Activated gamma-delta T cell (primary cell): ENCODE measurements at regions not wholly inside any gene's neighbourhood (a gene's known extent, or its start where the extent isn't known, plus 50 kb on each side); places are given as distances from the start of the nearest gene placed in this dataset.

Source experiments
- DNase-seq: peaks from one replicate; lab custom pipeline; 2025; lab: John Stamatoyannopoulos, UW

DNA sequence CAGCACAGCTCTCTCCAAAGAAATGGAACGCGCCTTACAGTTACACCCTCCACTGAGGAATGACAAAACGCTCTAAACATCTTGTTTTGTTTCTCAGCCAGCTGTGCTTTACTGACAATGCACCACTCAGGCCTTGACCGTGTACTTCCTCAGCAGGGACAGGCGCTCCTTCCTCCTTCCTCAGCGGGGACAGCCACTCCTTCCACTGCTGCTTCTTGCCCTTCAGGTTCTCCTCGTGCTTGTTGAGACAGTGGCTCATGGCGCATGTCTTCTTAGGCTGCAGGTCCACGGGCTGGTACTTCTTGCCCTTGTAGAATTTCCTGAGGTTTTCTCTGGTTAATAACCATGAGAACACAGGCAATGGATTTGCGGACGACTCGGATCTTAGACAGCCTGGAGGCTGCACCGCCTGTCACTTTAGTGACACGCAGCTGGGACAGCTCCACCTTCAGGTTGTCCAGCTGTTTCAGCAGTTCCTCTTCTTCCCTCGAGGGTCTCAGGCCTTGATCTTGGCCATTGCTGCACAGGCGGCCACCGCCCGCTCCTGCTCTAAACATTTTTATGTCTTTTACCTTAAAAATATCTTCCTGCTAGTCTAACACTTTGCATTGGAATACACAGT lies 613.8 kb downstream of the BRD1 start:
- DNase-seq = no peak

DNA sequence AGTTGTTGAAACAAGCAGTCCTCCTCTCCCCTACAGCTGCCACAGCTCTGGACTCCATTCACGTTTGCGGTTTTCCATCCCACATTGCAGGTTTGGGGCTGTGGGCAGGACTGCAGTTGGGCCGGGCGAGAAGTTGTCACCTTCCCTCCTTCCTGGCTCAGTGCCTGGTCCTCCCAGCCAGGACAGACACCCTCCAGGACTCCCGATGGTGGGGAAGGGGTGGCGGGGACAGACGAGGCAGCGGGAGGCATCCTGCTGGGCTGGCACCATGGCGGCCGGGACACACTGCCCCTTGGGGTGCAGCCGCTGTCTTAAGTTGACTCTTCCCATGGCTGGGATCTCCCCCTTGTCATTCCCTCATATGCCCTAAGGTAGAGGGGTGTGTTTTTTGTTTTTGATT lies 615.2 kb downstream of the BRD1 start:
- no peak for DNase-seq

DNA sequence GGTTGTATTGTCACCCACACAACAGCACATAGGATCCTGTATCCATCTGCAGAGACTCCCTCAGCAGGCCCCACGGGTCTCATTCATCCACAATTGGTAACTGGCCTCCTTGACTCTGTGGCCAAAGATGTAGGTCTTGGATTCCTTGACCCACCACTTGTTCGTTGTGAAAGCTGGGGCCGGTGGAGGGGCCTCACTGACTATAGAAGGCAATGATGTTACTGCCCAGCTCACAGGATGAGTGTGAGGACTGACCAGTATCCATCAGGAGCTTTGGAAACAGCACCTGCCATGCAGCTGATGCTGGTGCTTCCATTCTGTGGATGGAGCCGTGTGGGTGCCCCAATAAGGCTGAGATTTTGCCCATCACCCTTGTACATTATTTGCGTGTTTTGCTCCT lies 615.7 kb downstream of the BRD1 start:
- DNase-seq = no peak

DNA sequence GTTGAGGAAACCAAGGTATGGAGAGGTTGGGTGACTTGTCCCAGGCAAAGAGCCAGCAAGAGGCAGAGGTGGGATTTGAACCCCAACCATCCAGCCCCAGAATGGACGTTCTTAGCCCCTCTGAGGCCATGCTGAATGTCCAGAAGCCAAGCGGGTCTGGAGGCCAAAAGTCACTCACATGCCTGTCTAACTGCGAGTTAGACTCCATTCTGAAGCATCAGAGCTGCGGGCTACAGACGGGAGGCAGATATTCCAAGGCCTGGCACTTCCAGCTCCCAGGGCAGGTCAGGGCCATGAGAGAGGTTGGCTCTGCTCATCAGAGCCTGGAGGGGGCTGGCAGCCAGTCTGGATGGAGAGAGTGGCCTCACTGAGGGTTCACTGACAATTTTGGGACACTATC lies 616.5 kb downstream of the BRD1 start:
- no peak for DNase-seq

DNA sequence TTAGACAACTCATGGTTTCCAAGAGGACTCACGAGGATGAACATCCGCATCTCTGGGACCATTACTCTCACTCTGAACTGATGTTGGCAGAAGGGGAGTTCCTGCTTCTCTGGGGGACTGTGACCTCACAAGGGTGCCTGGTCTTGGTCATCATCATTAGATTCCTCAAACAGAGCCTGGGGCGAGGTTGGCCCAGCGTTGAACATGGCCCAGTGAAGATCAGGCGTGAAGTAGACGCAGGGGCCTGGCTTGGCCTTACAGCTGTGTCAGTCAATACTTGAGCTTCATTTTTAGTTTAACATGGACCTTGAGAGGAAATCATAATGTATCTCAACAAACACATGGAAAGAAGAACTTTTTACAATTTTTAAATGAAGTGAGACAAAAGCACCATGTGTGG lies 617.1 kb downstream of the BRD1 start:
- DNase-seq = no peak

DNA sequence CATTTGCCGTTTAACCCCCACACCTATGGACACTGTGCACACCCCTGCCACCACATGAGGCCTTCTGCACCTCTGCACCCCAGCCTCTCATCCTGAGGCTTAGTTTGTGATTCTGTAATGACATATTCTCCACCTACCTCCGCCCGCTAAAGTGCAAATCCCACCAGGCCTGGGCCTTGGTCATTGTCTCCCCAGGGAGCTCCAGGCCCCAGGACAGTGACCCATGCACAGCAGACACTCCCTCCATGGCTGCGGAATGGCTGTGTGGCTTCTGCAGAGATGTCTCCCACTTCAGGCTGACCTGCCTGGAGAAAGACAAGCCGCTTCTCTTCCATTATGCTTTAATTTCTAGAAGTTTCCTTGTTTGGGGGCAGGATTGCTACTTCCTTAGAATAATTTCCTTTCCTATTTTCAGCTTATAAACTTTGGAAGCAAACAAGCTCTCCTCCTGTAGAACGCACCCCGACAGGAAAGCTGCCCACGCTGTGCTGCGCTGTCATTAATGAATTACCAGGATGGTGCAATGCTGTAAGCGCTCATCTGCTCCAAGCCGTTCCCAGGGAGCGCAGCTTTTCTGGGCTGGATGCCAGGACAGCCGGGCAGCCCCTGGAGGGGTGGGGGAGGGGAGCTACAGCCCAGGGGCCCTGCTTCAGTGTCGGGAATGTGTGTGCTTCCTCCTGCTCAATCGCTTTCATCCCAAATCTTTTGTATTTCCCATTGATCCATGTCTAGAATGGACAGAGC lies 618.0 kb downstream of the BRD1 start:
- DNase-seq = no peak

DNA sequence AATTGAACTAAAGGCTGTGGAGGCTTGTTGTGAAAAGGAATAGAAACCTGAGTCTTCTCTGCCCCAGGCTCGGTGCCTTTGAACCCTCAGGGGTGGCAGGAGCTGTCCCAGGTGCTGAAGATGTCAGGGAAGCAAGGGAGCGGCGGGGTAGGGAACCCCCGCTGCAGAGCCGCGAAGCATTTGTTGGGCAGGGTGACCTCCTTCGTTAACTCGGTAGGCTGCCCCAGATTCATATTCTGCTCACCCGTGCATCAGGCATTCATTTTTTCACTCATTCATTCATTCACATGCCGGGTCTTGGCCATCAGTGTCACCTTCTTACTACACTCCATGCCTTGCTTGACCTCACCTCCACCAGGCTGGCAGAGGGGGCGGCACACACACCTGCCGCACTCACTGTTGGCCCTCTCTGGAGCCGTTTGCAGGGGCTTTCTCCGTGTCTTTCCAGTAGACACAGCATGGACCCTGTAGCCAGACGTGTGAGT lies 618.9 kb downstream of the BRD1 start:
- DNase-seq = no peak

DNA sequence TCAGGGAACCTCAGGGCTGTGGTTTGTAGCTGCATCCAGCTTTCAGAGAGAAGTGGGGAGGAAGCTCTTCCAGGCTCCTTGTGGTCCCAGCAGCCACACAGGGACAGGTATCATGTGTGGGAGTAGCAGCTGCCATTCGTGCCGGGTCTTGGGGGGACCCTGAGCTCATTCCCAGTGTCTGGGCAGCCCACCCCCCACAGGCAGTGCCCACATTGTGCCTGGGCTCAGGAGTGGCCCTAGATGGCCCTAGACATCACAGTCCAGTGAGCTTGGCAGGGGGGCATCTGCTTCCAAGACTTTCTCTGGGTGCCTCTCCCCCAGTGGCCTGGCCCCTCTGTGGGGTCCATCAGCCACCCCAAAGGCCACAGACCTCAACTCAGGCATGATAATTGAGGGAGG lies 619.7 kb downstream of the BRD1 start:
- DNase-seq = no peak

DNA sequence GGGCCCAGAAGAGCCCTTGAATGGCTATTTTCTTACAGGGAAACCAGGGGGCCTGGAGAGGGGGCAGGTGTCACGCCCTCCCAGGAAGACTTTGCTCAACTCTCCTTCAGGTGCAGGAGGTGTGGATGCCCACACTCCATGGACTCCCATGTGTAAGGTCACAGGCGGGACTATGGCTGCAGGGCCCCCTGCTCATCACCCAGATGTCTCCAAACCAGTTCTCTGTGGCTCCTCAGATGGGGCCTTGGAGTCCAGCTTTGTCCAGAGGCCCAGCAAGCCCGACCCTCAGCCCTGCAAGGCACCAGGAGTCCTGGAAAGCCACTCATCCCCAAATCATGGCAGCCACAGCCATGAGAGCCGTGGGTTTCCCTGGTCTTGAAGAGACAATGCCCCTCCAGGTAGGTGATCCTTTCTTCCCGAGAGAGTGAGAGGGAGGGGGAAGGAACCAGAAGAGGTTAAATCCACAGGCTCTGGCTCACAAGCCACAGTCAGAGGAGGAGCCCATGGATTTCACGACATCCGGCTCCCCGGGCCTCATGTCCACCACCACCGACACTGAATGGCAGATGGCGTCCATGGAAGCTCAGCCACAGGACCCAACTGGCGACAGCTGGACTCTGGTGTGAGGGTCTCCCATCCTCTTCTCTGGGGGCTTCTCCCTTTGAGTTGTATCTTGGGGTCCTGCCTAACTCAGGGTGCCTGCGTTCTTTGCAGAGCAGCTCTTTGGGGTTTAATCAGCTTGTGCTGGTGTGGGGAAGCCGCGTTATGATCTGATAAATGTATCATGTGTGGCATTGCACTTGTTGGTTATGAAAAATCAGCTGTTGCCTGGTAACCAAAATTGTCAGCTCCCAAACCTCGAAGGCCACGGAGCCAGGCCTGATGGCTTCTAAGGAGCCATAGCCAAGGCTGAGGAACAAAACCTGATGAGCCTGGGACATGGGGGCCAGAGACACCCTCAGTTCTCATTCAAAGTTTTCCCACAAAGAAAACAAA lies 620.4 kb downstream of the BRD1 start:
- DNase-seq = no peak

DNA sequence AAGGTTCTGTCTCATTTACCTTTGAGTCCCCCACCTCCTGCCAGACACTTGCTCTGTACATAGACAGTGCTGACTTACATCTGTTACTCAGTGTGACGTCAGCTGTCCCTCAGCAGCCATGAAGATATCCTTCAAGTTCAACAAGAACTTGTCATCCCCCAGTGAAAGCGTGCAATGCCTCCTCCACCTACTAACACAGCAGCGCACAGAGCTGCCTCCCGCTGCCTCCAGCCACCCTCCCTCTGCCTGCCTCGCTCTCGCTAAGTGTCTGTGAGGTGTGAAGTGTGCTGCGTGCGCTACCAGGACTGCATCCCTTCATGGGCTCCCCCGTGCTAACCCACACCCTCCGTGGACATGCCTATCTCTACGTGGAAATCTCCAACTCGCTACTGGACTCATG lies 621.4 kb downstream of the BRD1 start:
- DNase-seq = no peak

DNA sequence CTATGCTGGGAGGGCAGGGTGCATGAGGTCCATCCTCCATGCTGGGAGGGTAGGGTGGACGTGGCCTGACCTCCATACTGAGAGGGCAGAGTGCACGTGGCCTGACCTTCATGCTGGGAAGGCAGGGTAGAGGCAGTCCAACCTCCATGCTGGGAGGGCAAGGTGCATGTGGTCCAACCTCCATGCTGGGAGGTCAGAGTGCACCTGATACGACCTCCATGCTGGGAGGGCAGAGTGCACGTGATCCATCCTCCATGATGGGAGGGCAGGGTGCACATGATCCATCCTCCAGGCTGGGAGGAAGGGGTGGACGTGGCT lies 622.2 kb downstream of the BRD1 start:
- no peak for DNase-seq

DNA sequence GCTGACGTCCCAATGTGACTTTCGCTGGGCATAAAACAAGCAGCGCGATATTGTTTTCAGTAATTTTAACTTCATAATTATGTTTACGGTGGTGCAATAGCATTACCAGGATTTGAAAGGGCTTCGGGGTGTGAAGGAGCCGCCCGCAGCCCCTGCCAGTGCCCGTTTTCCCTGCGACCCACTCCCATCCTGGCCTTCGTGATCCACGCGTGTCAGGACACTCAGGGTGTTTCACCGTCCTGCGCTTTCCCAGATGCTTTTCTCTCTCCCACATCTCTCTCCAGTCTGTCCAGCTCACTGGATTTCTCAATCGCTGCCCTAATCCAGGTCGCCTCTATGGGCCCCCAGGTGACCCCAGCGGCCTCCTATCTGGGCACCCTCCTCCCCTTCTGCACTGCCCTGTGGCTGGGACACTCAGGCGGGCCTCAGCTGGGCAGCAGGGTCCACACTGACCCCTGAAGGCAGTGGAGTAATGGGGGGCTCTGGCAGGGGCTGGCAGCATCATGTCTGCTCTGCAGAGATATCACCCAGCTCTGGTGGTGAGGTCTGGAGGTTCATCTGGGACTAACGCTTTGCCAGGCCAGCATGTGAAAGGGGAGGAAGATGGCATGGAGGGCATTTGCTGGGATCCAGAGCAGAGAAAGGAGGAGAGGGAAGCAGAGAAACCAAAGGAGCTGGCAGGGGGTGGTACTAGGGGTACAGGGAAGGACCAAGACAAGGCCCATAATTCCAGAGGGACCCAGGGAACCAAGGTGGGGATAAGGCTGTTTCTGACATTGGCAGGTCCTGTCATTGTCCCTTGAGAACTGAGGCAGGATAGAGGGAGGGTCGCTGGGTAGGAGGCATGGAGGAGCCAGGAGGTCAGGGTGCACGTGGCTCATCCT lies 622.8 kb downstream of the BRD1 start:
- DNase-seq = no peak

DNA sequence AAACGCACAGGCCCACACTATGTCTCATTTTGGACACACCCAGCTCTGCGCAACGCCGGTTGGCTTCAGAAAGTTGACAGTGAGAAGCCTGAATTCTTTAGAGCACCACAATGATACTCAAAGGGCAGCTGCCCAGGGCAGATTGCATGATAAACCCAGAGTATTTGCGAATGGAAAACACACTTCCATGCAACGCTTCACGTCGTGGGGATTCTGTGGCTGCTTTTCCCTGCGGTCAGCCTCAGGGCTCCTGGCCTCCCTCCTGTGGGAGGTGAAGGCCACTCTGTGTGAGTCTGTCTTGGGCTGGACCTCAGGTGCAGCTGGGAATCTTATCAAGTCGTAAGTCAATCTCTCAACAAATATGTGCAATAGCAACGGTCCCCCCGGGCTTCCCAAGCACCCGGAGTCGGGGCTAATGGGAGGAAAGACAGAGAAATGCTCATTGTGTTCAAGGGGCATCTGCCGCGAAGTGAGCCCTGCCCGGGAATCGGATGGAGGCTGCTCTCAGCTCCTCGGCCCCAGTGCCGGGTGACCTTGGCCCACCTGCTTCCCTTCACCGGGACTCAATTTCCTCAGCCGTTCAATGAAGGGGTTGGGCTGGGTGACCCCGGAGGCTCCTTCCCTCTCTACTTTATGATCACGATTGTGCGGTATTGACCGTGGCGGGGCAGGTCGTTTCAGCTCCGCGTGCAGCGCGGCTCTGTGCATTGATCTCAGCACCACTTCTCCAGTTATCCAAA lies 623.6 kb downstream of the BRD1 start:
- no peak for DNase-seq

DNA sequence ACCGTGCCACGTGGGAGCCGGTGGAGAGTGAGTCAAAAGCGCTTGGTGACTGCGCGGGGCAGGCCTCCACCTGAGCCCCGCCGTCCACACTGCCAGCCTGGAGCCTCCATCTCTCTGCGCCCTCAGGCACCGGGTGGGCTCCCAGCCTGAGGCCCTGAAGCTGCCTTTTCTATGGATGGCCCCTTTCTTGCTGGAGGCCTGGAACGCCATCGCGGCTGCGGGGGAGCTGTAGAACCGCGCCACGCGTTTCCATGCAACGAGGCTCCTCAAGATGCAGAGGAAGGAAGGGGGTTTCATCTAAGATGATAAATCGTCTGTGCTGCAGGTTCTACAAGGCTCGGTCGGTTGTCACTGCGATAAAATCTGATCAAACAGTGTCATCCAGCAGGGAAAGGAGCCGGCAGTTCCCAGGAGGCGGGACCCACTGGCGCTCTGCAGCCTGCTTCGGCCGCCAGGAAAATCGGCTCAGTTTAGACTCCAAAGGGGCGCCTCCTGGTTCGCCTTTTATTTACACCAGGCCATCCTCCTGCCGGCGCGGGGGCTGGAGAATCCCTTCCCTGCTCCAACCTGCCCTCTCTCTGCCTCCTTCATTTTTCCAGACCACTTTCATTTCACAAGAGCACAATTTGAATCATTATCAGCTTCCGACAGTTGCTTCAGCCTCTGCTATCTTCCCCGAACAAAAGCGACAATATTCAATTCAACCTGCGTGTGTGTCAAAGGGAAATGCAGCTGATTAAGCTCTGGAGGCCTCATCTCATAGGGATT lies 624.4 kb downstream of the BRD1 start:
- DNase-seq = no peak

DNA sequence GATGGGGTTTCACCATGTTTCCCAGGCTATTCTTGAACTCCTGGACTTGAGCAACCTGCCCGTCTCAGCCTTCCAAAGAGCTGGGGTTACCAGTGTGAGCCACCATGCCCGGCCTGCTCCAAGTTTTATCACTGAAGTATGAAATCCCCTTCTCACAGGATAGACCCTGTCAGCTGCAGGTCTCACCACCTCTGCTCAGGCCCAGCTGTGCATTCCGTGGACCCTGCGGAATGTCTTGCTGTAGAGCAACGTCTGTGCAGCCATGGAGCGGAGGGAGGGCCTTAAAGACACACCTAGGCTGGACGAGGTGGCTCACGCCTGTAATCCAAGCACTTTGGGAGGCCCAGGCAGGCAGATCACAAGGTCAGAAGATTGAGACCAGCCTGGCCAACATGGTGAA lies 625.4 kb downstream of the BRD1 start:
- no peak for DNase-seq

DNA sequence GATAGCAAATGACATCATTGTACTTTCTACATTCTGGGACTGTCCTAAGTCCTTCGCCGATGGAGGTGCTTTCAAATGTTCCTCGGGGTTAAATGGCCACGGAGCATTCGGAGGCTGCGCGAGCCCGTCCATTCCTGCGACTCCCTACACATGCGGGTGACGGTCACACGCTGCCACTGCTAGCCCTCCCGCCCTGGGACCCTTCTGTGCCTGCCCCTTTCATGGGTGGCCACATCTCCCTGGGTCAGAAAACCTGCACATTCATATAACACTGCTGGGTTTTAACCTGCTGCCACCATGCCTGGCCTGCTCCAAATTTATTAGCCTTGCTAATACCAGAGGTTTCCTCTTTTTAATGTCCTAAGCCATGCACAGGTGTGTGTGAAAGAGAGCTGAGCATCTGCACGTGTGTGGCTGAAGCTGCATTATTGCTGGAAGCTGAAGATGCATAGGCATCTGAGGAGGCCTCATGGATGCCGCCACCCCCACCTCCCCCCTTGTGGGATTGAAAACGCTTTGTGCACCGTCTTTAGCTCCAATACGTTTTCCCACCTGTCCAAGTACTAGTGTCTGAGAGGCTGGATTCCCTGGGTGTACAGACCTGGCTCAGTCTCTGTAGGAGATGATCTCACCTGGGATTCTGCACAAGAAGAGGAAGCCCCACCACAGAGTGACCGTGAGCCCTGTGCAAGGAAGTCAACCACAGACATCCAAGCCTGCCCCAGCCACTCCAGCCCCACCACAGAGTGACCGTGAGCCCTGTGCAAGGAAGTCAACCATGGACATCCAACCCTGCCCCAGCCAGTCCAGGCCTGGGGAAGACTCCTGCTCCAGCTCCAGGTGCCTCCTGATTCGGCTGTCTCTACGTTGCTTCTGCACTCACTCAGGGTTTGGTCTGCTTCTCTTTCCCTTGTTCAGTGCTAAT lies 626.4 kb downstream of the BRD1 start:
- no peak for DNase-seq

DNA sequence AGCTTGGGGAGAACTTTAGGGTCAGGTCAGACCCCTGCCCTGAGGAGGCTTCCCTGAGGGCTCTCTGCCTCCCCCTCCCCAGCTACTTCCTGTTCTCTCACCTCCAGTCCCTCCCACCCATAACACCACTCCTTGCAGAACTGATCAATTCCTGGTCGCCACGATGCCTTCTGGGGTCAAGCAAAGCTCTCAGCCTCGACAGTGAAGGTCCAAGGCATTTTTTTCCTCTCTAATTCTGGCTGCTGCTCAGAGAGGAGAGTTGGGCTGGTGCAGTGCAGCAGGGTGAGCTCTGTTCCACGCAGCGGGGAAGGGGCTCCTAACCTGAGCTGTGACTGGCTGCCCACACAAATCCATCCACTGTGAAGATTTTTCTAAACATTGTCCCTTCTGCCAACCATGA lies 628.4 kb downstream of the BRD1 start:
- no peak for DNase-seq

DNA sequence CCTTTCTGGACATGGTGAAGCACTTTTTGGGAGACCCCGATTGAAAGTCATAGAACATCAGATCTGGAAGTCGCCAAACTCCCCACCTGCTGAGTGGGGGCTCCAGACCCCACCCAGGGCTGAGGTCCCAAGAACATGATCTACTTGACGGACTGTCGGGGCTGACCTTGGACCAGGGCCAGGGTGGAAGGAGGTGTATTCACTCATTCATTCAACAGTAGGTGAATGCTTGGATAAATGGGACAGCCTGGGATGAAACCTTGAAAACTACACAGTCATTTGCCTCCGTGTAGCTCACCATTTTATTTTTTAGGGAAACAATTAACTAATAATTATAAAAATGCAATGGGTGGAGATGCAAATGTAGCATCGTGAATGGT lies 629.0 kb downstream of the BRD1 start:
- DNase-seq = no peak
